Cardiac septum (tissue), 1 donor: ENCODE measurements at regions not wholly inside any gene's neighbourhood (a gene's known extent, or its start where the extent isn't known, plus 50 kb on each side); places are given as distances from the start of the nearest gene placed in this dataset.

ENCODE experiments used
- DNase-seq: peaks from one replicate; pipeline ENCODE4 v3.0.0-alpha.2; 2020; ENCODE audit warnings: low spot score
- intact Hi-C: fragments of 100-400 bp; cut with DNase I; formaldehyde crosslinking; loops from one replicate; pipeline ENCODE4 v1.14.0; 2022
- donor health status: DM: no; HTN: no; CAD: no.

- no peak for DNase-seq
- intact Hi-C loops: no loop called here
These were observed 284.6 kb upstream of the RARB start for GRCh38 chr3:25143356-25144025.

GRCh38 chr3:25144430-25144829 lies 283.6 kb upstream of the RARB start:
- intact Hi-C loops: no loop called here
- DNase-seq: no peak

- DNase-seq: no peak
- intact Hi-C loops: no loop called here
These were observed 282.9 kb upstream of the RARB start for GRCh38 chr3:25145176-25145575.

- intact Hi-C loops: loop anchor here (5.0 kb wide), 2 partner anchors 277 to 442 kb away; partner anchors contain the start of gene RARB
- no peak for DNase-seq
These were observed 277.9 kb upstream of the RARB start for GRCh38 chr3:25150199-25150598.

GRCh38 chr3:25151281-25151902 lies 276.7 kb upstream of the RARB start:
- intact Hi-C loops: loop anchor here (5.0 kb wide), 2 partner anchors 276 to 441 kb away; partner anchors contain the start of gene RARB
- no peak for DNase-seq

- DNase-seq: no peak
- intact Hi-C loops: loop anchor here (5.0 kb wide), 2 partner anchors 275 to 440 kb away; partner anchors contain the start of gene RARB
These were observed 276.2 kb upstream of the RARB start for GRCh38 chr3:25151903-25152295.

- no peak for DNase-seq
- intact Hi-C loops: loop anchor here (5.0 kb wide), 2 partner anchors 274 to 439 kb away; partner anchors contain the start of gene RARB
These were observed 274.9 kb upstream of the RARB start for GRCh38 chr3:25153136-25153535.

GRCh38 chr3:25153561-25153960 lies 274.5 kb upstream of the RARB start:
- intact Hi-C loops: loop anchor here (5.0 kb wide), 2 partner anchors 274 to 439 kb away; partner anchors contain the start of gene RARB

GRCh38 chr3:25155652-25156471 lies 272.2 kb upstream of the RARB start:
- DNase-seq: no peak
- intact Hi-C loops: loop anchor here (5.0 kb wide), 1 partner anchor 109 kb away; no protein-coding TSS in a partner anchor

More at GRCh38 chr3:25153561-25153960, 274.5 kb upstream of the RARB start:
- DNase-seq: no peak

- DNase-seq: no peak
- intact Hi-C loops: loop anchor here (5.0 kb wide), 1 partner anchor 109 kb away; no protein-coding TSS in a partner anchor
These were observed 271.4 kb upstream of the RARB start for GRCh38 chr3:25156626-25157025.

- intact Hi-C loops: no loop called here
- no peak for DNase-seq
These were observed 262.8 kb upstream of the RARB start for GRCh38 chr3:25165306-25165705.

- intact Hi-C loops: no loop called here
- DNase-seq: no peak
These were observed 262.0 kb upstream of the RARB start for GRCh38 chr3:25166016-25166415.

- intact Hi-C loops: no loop called here
- no peak for DNase-seq
These were observed 258.9 kb upstream of the RARB start for GRCh38 chr3:25169151-25169550.

GRCh38 chr3:25170021-25170420 lies 258.0 kb upstream of the RARB start:
- DNase-seq: no peak
- intact Hi-C loops: no loop called here

- intact Hi-C loops: no loop called here
These were observed 256.8 kb upstream of the RARB start for GRCh38 chr3:25171118-25171807.

GRCh38 chr3:25171897-25172296 lies 256.2 kb upstream of the RARB start:
- intact Hi-C loops: no loop called here
- no peak for DNase-seq

More at GRCh38 chr3:25171118-25171807, 256.8 kb upstream of the RARB start:
- DNase-seq: no peak

- intact Hi-C loops: no loop called here
- DNase-seq: no peak
These were observed 254.5 kb upstream of the RARB start for GRCh38 chr3:25173606-25174005.

GRCh38 chr3:25174251-25174650 lies 253.8 kb upstream of the RARB start:
- intact Hi-C loops: no loop called here
- no peak for DNase-seq

- intact Hi-C loops: no loop called here
- no peak for DNase-seq
These were observed 251.0 kb upstream of the RARB start for GRCh38 chr3:25177041-25177440.

GRCh38 chr3:25178672-25179071 lies 249.4 kb upstream of the RARB start:
- DNase-seq: no peak
- intact Hi-C loops: no loop called here
